ENCODE measurements at regions not wholly inside any gene's neighbourhood (a gene's known extent, or its start where the extent isn't known, plus 50 kb on each side); places are given as distances from the start of the nearest gene placed in this dataset.

DNA sequence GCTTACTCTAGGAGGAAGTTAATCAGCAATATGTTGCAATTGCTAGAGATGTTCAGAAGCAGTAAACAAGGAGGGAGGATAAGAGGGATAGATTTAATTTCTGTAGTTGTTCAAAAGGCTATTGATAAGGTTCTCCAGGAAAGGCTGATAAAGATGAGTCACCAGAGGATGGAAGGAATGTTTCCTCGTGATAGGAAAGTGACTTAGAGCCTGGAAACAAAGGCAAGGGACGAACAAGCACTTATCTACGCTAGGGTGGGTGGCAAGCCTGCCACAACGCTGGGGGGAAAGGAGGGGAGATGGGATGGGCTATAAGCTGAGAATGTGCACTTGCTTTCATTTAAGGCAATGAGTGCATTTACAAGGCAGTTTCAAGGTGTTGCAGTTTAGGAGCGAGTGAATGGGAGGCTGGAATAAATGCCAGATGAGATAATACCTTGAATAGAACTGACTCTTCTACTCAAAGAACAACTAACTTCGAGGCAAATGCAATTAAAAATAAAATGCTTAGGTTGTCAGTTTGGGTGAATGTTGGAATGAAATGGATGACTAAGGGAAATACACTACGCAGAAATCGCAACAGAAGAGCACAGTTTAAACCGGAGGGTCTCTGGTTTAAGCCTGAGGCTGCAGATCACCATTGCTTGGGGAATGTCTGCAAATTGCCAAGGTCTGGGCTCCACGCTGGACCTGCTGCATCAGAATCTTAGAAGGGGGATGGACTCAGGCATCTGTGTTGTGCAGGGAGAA, 76.0 kb upstream of the RBBP6 start:
- no peak for TF ChIP-seq CTCF (IDR thresholded peaks at IDR 0.05; ENCODE audit: extremely low read depth in 1 of 2, insufficient read depth in 1 of 2, low read depth in 1 of 2, low read length in 2 of 2)
- no peak for TF ChIP-seq POLR2A (IDR thresholded peaks at IDR 0.05; ENCODE audit: low read depth, low read length)
- no peak for TF ChIP-seq EZH2 (IDR thresholded peaks at IDR 0.05; ENCODE audit: borderline replicate concordance, low read depth, low read length, severe bottlenecking)
- TF ChIP-seq POLR2AphosphoS5 (IDR thresholded peaks at IDR 0.05; ENCODE audit: insufficient read depth, low read depth, low read length): no peak
- no peak for TF ChIP-seq MYC (IDR thresholded peaks at IDR 0.05; ENCODE audit: low read depth, low read length)
- TF ChIP-seq, protein P1, sequence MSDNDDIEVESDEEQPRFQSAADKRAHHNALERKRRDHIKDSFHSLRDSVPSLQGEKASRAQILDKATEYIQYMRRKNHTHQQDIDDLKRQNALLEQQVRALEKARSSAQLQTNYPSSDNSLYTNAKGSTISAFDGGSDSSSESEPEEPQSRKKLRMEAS (IDR thresholded peaks at IDR 0.05; ENCODE audit: insufficient read depth, insufficient read length): no peak
- TF ChIP-seq JUN (IDR thresholded peaks at IDR 0.05; ENCODE audit: borderline replicate concordance, insufficient read depth, insufficient read length, low read depth): no peak

Data from endothelial cell of umbilical vein (primary cell).